HepG2 (cell line): ENCODE measurements at regions not wholly inside any gene's neighbourhood (a gene's known extent, or its start where the extent isn't known, plus 50 kb on each side); places are given as distances from the start of the nearest gene placed in this dataset.

Experiments used
- GMEB1 ChIP-seq: sonication (generic); formaldehyde crosslinking; IDR thresholded peaks from 2 replicates; pipeline ENCODE4 v1.5.1; 2020; ENCODE audit warnings: missing genetic modification reagents, mild to moderate bottlenecking, borderline replicate concordance
- RARA ChIP-seq: IDR thresholded peaks from 2 replicates; pipeline ENCODE4 v1.6.1; 2016; ENCODE audit warnings: missing genetic modification reagents, missing compliant biosample characterization
- REL ChIP-seq: sonication (generic); formaldehyde crosslinking; conservative IDR thresholded peaks from 2 replicates; pipeline ENCODE4 v1.8.0; 2022; ENCODE audit warnings: mild to moderate bottlenecking, missing genetic modification reagents, moderate library complexity
- ZKSCAN8 ChIP-seq: IDR thresholded peaks from 2 replicates; pipeline ENCODE4 v1.6.1; 2016; ENCODE audit warnings: borderline replicate concordance, missing genetic modification reagents, missing compliant biosample characterization
- ZNF512 ChIP-seq: sonication (generic); formaldehyde crosslinking; IDR thresholded peaks from 2 replicates; pipeline ENCODE4 v1.4.0; 2020; ENCODE audit warnings: mild to moderate bottlenecking, missing genetic modification reagents
- ZNF674 ChIP-seq: sonication (generic); formaldehyde crosslinking; IDR thresholded peaks from 2 replicates; pipeline ENCODE4 v1.5.0; 2020; ENCODE audit warnings: low read depth, mild to moderate bottlenecking, missing genetic modification reagents
- TF ChIP-seq, protein P1 (sequence below): sonication (generic); formaldehyde crosslinking; IDR thresholded peaks from 2 replicates; pipeline ENCODE4 v1.5.1; 2020; ENCODE audit warnings: mild to moderate bottlenecking, missing genetic modification reagents, borderline replicate concordance
- TF ChIP-seq, protein P2 (sequence below): sonication (generic); formaldehyde crosslinking; IDR thresholded peaks from 2 replicates; pipeline ENCODE4 v1.5.0; 2020; ENCODE audit warnings: mild to moderate bottlenecking, missing genetic modification reagents
- TF ChIP-seq, protein P3 (sequence below): sonication (generic); formaldehyde crosslinking; IDR thresholded peaks from 2 replicates; pipeline ENCODE4 v1.4.0; 2020; ENCODE audit warnings: mild to moderate bottlenecking, missing genetic modification reagents

- TF ChIP-seq, protein P1, sequence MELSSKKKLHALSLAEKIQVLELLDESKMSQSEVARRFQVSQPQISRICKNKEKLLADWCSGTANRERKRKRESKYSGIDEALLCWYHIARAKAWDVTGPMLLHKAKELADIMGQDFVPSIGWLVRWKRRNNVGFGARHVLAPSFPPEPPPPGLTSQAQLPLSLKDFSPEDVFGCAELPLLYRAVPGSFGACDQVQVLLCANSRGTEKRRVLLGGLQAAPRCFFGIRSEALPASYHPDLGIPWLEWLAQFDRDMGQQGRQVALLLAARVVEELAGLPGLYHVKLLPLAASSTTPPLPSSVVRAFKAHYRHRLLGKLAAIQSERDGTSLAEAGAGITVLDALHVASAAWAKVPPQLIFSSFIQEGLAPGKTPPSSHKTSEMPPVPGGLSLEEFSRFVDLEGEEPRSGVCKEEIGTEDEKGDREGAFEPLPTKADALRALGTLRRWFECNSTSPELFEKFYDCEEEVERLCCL (CRISPR knock-in tag), result no peak
- TF ChIP-seq, protein P2, sequence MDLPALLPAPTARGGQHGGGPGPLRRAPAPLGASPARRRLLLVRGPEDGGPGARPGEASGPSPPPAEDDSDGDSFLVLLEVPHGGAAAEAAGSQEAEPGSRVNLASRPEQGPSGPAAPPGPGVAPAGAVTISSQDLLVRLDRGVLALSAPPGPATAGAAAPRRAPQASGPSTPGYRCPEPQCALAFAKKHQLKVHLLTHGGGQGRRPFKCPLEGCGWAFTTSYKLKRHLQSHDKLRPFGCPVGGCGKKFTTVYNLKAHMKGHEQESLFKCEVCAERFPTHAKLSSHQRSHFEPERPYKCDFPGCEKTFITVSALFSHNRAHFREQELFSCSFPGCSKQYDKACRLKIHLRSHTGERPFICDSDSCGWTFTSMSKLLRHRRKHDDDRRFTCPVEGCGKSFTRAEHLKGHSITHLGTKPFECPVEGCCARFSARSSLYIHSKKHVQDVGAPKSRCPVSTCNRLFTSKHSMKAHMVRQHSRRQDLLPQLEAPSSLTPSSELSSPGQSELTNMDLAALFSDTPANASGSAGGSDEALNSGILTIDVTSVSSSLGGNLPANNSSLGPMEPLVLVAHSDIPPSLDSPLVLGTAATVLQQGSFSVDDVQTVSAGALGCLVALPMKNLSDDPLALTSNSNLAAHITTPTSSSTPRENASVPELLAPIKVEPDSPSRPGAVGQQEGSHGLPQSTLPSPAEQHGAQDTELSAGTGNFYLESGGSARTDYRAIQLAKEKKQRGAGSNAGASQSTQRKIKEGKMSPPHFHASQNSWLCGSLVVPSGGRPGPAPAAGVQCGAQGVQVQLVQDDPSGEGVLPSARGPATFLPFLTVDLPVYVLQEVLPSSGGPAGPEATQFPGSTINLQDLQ (CRISPR knock-in tag), result no peak
- TF ChIP-seq REL (CRISPR knock-in tag) (no peak), GMEB1 (CRISPR knock-in tag) (no peak), ZNF512 (CRISPR knock-in tag) (no peak), ZNF674 (CRISPR knock-in tag) (no peak), ZKSCAN8 (CRISPR knock-in tag) (no peak), RARA (CRISPR knock-in tag) (no peak)
- TF ChIP-seq, protein P3, sequence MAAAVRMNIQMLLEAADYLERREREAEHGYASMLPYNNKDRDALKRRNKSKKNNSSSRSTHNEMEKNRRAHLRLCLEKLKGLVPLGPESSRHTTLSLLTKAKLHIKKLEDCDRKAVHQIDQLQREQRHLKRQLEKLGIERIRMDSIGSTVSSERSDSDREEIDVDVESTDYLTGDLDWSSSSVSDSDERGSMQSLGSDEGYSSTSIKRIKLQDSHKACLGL (CRISPR knock-in tag), result no peak
Measured at GRCh38 chr4:24188459-24188858, 298.6 kb upstream of the PPARGC1A start (continued).
